ENCODE measurements at regions not wholly inside any gene's neighbourhood (a gene's known extent, or its start where the extent isn't known, plus 50 kb on each side); places are given as distances from the start of the nearest gene placed in this dataset.
A peak's percentile ranks its signal among the peaks of the same experiment; 100 is the strongest.

DNA sequence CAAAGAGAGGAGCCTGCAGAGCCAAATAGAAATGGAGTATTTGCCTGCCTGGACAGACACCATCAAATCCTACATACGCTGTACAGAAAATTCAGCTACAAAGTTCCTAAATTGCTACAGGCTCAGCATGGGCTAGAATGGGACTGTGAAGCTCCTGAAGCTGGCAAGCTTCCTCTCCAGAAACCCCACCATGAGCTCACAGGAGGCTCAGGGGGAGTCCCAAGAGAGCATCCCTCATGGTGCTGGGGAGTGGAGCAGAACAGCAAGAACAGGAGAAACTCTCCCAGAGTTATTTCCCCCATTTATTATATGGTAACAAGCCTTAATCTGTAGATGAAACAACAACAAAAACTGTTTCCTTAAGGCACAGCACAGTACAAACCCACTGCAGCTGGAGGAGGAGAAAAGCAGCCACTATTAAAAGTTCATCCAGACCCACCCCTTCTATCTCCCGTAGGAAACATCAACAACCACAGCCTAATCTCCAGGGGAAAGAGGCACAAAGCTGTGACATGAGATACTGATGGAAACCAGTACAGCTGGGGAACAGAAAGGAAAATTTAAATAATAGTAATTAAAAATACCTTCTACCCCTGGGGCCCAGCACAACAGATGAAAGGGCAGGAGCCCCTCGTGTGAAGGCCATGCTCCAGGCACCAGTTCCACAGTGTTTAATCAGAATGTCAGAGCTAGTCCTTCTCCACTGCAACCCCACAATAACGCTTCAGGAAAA is 548.5 kb downstream of the MTRR start:
- no peaks in the 10 kb centered on the region for H3K9me3 ChIP-seq (ENCODE audit: control insufficient read depth, insufficient read depth, low read length)
- H3K36me3 ChIP-seq (ENCODE audit: control insufficient read depth, insufficient read depth, low read length): no peaks in the 10 kb centered on the region
- no peak overlapping the region for H3K4me3 ChIP-seq (ENCODE audit: low read depth, low read length)
- H3K9ac ChIP-seq (ENCODE audit: low read depth, low read length): no peak overlapping the region
- no peaks in the 10 kb centered on the region for H3K4me1 ChIP-seq (ENCODE audit: control insufficient read depth, insufficient read depth, low read length)
- H3K27me3 ChIP-seq (ENCODE audit: control insufficient read depth, insufficient read depth, low read length): no peaks in the 10 kb centered on the region

DNA sequence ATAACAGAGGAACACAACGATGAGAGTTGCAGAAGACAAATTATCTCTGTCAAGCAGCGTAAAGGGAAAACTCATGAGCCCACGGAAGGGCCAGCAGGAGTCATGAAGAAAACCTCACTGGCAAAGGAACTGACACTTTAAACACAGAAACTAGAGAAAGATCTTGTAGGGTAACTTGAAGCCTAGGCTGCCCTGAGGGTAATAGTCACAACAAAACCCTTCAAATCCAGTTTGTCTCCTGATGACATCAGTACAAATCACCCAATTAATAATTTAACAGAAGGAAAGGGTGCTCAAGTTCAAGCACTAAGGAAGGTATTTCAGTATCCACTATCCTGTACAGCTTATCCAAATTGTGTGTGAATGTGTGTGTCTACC is 549.1 kb downstream of the MTRR start:
- H3K9me3 ChIP-seq (ENCODE audit: control insufficient read depth, insufficient read depth, low read length): no peaks in the 10 kb centered on the region
- H3K27me3 ChIP-seq (ENCODE audit: control insufficient read depth, insufficient read depth, low read length): no peaks in the 10 kb centered on the region
- no peak overlapping the region for H3K4me3 ChIP-seq (ENCODE audit: low read depth, low read length)
- H3K9ac ChIP-seq (ENCODE audit: low read depth, low read length): no peak overlapping the region
- H3K36me3 ChIP-seq (ENCODE audit: control insufficient read depth, insufficient read depth, low read length): no peaks in the 10 kb centered on the region
- no peaks in the 10 kb centered on the region for H3K4me1 ChIP-seq (ENCODE audit: control insufficient read depth, insufficient read depth, low read length)

DNA sequence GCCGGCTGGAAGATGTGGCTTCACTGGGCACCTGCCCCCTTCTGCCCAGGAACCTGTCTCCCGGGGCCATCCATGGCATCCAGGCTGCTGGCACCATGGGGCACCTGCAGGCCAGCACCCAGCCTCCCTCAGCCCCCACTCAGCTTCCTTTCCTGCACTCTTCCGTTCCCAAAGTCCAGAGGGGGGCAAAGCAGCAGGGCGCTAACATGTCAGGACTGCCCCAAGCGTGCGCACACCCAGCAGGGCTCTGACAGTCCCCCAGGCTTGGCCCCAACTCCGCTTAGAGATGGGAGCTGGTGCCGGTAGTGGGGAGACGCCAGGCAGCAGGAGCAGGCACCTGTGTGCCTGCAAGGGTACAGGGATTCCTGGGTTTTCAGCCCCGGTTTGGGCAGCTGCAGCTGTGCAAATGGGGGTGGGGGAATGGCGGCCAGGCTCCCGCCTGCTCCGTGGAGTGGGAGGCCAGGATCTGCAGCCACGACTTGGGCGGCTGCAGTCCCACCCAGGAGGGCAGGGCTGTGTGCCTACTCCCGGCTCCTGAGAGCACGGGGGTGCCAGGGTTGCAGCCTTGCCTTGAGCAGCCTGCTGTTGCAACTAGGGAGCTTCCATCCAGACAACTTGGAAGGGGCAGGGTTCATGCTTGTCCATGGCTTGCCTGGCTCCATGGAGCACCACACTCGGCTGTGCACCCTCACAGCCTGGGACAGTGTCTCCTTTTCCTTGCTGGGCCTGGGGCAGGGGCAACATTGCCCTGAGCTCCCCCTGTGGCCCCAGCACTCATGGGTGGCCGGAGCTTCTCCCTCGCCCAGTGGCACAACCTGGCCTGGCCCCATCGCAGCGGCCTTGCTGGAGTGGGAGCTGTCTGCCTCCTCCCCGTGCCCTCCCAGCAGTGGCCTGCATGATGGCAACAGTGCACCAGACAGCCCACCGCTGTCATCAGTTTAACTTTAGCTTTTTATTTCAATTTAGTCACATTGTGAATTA is 561.1 kb downstream of the MTRR start:
- Histone ChIP-seq H3K4me3 (ENCODE audit: low read depth, low read length) (no peak overlapping the region), H3K27me3 (ENCODE audit: control insufficient read depth, insufficient read depth, low read length) (no peaks in the 10 kb centered on the region), H3K9ac (ENCODE audit: low read depth, low read length) (no peak overlapping the region), H3K9me3 (ENCODE audit: control insufficient read depth, insufficient read depth, low read length) (no peaks in the 10 kb centered on the region), H3K36me3 (ENCODE audit: control insufficient read depth, insufficient read depth, low read length) (no peaks in the 10 kb centered on the region), H3K4me1 (ENCODE audit: control insufficient read depth, insufficient read depth, low read length) (no peaks in the 10 kb centered on the region)

DNA sequence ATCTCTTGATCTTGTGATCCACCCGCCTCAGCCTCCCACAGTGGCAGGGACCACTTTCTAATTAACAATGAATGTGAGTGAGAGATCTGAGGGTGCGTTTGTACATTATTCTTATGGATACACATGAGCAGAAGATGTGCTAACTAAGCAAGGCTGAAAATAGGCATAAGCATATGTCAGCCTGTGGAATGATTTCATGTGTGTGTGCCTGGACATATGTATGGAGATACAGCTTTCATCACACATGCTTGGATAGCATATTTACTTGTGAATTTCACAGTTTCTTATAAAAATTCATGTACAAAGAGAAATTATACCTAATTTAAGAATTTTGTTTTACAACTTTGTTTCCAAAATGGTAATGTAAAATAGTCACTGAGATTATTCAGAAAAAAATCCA is 565.6 kb downstream of the MTRR start:
- H3K36me3 ChIP-seq (ENCODE audit: control insufficient read depth, insufficient read depth, low read length): no peaks in the 10 kb centered on the region
- H3K4me3 ChIP-seq (ENCODE audit: low read depth, low read length): no peak overlapping the region
- H3K9me3 ChIP-seq (ENCODE audit: control insufficient read depth, insufficient read depth, low read length): no peaks in the 10 kb centered on the region
- no peaks in the 10 kb centered on the region for H3K27me3 ChIP-seq (ENCODE audit: control insufficient read depth, insufficient read depth, low read length)
- no peaks in the 10 kb centered on the region for H3K4me1 ChIP-seq (ENCODE audit: control insufficient read depth, insufficient read depth, low read length)
- H3K9ac ChIP-seq (ENCODE audit: low read depth, low read length): no peak overlapping the region

DNA sequence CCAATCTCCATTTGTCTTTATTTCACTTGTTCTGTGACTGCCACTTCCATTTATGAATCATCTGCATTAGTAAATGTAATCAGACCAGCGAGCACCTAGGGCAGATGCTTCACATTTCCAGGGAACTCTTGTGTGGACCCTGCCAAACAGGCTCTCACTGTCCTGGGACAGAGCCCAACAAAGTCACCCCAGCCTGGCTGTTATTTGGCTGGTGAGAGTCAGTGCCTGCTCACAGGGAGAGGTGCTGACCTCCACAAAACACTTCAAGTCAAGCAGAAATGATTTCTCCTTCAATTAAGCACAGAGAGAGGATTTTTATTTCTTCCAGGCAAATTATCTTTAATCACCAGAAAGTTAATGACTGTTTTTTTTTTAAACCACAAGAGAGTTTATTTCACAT is 568.0 kb downstream of the MTRR start:
- Histone ChIP-seq H3K9ac (ENCODE audit: low read depth, low read length) (no peak overlapping the region), H3K4me3 (ENCODE audit: low read depth, low read length) (no peak overlapping the region), H3K36me3 (ENCODE audit: control insufficient read depth, insufficient read depth, low read length) (no peaks in the 10 kb centered on the region), H3K4me1 (ENCODE audit: control insufficient read depth, insufficient read depth, low read length) (no peaks in the 10 kb centered on the region), H3K27me3 (ENCODE audit: control insufficient read depth, insufficient read depth, low read length) (no peaks in the 10 kb centered on the region), H3K9me3 (ENCODE audit: control insufficient read depth, insufficient read depth, low read length) (no peaks in the 10 kb centered on the region)

DNA sequence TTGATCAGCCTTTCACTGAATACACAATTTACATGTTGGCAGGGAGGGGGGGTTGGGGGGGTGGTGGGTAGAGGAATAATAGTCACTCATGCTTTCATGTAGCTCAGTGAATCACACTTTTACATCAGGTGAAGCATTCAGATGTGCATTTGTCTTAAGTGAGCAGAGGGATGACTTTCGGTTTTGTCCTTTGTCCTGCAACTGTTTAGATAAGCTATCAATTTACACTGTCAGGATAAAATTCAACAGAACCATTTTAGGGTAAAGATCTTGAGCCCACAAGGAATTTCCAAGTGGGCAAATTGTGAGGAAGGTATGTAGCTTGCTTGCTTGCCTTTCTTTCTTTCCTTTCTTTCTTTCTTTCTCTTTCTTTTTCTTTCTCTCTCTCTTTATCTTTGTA is 576.2 kb downstream of the MTRR start:
- Histone ChIP-seq H3K4me1 (ENCODE audit: control insufficient read depth, insufficient read depth, low read length) (no peaks in the 10 kb centered on the region), H3K4me3 (ENCODE audit: low read depth, low read length) (no peak overlapping the region), H3K9ac (ENCODE audit: low read depth, low read length) (no peak overlapping the region), H3K36me3 (ENCODE audit: control insufficient read depth, insufficient read depth, low read length) (no peaks in the 10 kb centered on the region), H3K27me3 (ENCODE audit: control insufficient read depth, insufficient read depth, low read length) (no peaks in the 10 kb centered on the region), H3K9me3 (ENCODE audit: control insufficient read depth, insufficient read depth, low read length) (no peaks in the 10 kb centered on the region)

DNA sequence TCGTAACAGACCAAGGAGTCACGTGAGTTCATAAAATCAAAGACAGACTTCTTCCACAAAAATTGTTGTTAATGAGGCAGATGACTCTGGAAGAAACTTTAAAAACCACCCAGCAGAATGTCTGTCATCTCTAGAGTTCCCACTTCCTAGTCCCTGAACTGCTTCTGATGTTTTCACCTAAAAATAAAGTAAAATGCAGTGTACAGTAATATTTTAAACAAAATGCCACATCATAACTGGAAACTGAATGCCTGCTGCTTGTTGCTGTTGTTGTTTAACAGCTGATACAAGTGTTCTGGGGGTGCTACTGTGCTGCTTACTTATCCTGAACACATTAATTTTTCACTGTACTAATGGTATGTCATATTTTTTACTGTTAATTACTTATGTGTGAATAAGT is 577.2 kb downstream of the MTRR start:
- Histone ChIP-seq H3K9me3 (ENCODE audit: control insufficient read depth, insufficient read depth, low read length) (no peaks in the 10 kb centered on the region), H3K36me3 (ENCODE audit: control insufficient read depth, insufficient read depth, low read length) (no peaks in the 10 kb centered on the region), H3K4me3 (ENCODE audit: low read depth, low read length) (no peak overlapping the region), H3K4me1 (ENCODE audit: control insufficient read depth, insufficient read depth, low read length) (no peaks in the 10 kb centered on the region), H3K27me3 (ENCODE audit: control insufficient read depth, insufficient read depth, low read length) (no peaks in the 10 kb centered on the region), H3K9ac (ENCODE audit: low read depth, low read length) (no peak overlapping the region)

DNA sequence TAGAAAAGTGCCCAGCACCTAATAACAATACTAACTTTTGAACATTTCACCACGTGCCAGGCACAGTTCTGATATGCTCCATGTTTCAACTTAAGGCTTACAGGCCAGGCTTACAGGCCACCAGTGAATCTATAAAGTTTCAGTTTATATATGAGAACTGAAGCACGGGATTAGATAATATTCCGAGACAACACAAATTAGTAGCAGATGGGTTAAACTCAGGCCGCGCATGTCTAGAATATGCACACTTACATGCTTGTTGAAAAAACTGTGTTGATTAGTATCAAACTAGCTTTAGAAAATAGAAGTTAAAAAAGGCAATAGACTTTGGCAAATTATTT is 587.9 kb downstream of the MTRR start:
- Histone ChIP-seq H3K27me3 (ENCODE audit: control insufficient read depth, insufficient read depth, low read length) (no peaks in the 10 kb centered on the region), H3K4me1 (ENCODE audit: control insufficient read depth, insufficient read depth, low read length) (no peaks in the 10 kb centered on the region), H3K9me3 (ENCODE audit: control insufficient read depth, insufficient read depth, low read length) (no peaks in the 10 kb centered on the region), H3K36me3 (ENCODE audit: control insufficient read depth, insufficient read depth, low read length) (no peaks in the 10 kb centered on the region), H3K4me3 (ENCODE audit: low read depth, low read length) (peak overlapping the region; percentile 20), H3K9ac (ENCODE audit: low read depth, low read length) (no peak overlapping the region)

DNA sequence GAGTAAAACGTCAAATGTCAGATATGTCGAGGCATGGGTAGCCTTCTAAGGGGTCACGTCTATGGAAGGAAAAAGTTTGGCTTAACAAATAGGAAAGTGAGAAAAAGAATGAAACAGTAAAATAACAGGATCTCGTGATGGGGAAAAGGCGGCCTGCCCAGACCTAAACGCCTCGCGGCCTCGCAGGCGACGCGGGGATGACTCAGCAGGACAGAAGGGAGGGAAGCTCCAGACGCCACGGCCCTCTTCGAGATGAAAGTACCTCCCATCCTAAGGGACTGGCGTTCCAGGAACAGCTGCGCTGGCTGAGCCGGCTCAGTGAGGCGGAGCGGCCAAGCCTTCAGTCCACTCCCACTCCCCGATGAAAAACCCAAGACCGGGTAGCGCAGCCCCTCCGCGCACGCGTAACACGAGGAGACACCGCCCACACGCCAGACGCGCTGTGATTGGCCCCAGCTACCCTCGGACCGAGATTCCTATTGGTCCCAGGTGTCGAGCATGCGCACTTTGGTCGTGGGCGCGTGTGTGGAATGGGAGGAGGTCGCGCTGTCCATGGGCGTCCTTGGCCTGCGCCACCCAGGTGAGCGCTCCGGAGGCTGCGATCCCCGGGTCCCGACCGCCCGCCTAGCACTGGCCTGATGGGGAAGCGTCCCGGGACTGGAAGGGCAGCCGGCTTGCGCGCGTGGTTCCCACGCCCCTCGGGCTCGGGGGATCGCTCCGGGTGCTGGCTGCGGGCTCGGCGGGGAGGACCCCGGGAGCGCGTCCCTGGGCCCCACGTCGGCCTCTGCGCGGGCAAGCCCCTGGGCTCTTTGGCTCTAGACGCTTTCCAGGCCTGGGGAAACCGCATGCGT is 588.5 kb downstream of the MTRR start:
- Histone ChIP-seq H3K9me3 (ENCODE audit: control insufficient read depth, insufficient read depth, low read length) (no peaks in the 10 kb centered on the region), H3K9ac (ENCODE audit: low read depth, low read length) (peak overlapping the region; percentile 17), H3K4me3 (ENCODE audit: low read depth, low read length) (peak overlapping the region; percentile 52), H3K4me1 (ENCODE audit: control insufficient read depth, insufficient read depth, low read length) (no peaks in the 10 kb centered on the region), H3K27me3 (ENCODE audit: control insufficient read depth, insufficient read depth, low read length) (no peaks in the 10 kb centered on the region), H3K36me3 (ENCODE audit: control insufficient read depth, insufficient read depth, low read length) (no peaks in the 10 kb centered on the region)

DNA sequence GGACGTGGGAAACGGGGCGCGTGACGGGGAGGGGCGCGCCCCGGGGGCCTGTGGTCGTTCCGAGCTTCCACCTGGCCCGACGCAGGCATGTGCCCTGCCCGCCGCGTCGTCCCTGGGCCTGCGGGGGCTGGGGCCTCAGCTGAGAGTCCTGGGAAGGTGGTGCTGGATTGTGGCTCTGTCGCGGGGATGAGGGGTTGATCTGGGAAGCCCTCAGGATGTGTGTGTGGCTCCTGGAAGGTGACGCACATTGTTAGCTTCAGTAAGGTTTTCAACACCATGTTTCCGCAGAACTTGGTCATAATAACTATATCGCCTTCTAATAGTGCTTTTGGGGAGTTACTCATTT is 589.1 kb downstream of the MTRR start:
- Histone ChIP-seq H3K9me3 (ENCODE audit: control insufficient read depth, insufficient read depth, low read length) (no peaks in the 10 kb centered on the region), H3K36me3 (ENCODE audit: control insufficient read depth, insufficient read depth, low read length) (no peaks in the 10 kb centered on the region), H3K4me1 (ENCODE audit: control insufficient read depth, insufficient read depth, low read length) (no peaks in the 10 kb centered on the region), H3K4me3 (ENCODE audit: low read depth, low read length) (peak overlapping the region; percentile 52), H3K27me3 (ENCODE audit: control insufficient read depth, insufficient read depth, low read length) (no peaks in the 10 kb centered on the region), H3K9ac (ENCODE audit: low read depth, low read length) (no peak overlapping the region)

DNA sequence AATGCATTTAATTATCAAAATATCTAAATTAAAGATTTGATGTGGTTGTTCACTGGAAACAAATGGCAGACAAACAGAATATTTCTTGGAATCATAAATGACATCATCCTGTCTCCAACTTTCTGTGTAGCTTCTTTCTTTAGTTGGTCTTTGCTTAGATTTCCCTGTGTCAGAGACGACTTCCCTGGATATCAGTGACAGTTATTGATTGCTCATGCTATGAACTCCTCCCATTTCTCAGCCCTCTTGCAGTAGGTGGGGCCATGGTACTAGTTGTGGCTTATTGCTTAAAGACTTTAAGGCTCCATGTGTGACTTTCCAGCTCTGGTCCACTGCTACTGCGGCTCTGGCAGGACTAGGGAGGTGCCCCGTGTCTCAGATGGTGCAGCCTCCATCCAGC is 592.6 kb downstream of the MTRR start:
- H3K4me3 ChIP-seq (ENCODE audit: low read depth, low read length): no peak overlapping the region

More for the DNA sequence above, 592.6 kb downstream of the MTRR start:
- H3K9me3 ChIP-seq (ENCODE audit: control insufficient read depth, insufficient read depth, low read length): no peaks in the 10 kb centered on the region
- H3K36me3 ChIP-seq (ENCODE audit: control insufficient read depth, insufficient read depth, low read length): no peaks in the 10 kb centered on the region
- no peaks in the 10 kb centered on the region for H3K27me3 ChIP-seq (ENCODE audit: control insufficient read depth, insufficient read depth, low read length)
- H3K9ac ChIP-seq (ENCODE audit: low read depth, low read length): no peak overlapping the region
- no peaks in the 10 kb centered on the region for H3K4me1 ChIP-seq (ENCODE audit: control insufficient read depth, insufficient read depth, low read length)
